Fibroblast of mammary gland (primary cell): ENCODE measurements at regions not wholly inside any gene's neighbourhood (a gene's known extent, or its start where the extent isn't known, plus 50 kb on each side); places are given as distances from the start of the nearest gene placed in this dataset.

Experiments
- DNase-seq: peaks from one replicate; pipeline ENCODE4 v3.0.0-alpha.2; 2010; ENCODE audit warnings: low read depth
- H3K4me3 ChIP-seq: 2 replicates; pipeline ENCODE4 v1.5.1; 2011; ENCODE audit warnings: low read depth, mild to moderate bottlenecking, low read length, moderate library complexity; ENCODE audit not compliant: control insufficient read depth
- CTCF ChIP-seq: conservative IDR thresholded peaks from 2 replicates; pipeline ENCODE4 v1.5.1; 2011; ENCODE audit warnings: low read depth, low read length, inconsistent platforms; ENCODE audit not compliant: control insufficient read depth, insufficient read depth

DNA sequence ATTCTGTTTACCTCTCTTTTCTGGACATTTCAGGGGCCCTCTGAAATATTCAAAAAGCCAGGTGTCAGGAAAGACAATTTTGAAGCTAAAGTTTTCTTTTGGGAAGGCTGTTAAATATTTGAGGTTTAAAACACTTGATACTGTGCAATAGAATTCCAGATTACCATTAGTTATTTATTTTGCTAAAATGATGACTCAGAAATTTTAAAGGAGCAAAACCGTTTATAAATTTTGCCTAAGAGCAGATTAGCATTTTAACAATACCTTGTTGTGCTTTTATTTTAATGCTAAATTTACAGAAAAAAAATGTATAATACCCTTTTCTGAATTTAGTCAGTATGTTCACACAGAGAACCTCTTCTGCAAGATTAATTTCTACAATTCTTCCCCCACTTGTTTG lies 1159.9 kb downstream of the DSC3 start:
- DNase-seq, result no peak
- TF ChIP-seq CTCF, result no peak
- H3K4me3 ChIP-seq, result no peak overlapping the region

- no peak for DNase-seq
- no peak overlapping the region for H3K4me3 ChIP-seq
- TF ChIP-seq CTCF, result no peak
Observed at GRCh38 chr18:29879763-29880162, 1162.8 kb downstream of the DSC3 start.

DNA sequence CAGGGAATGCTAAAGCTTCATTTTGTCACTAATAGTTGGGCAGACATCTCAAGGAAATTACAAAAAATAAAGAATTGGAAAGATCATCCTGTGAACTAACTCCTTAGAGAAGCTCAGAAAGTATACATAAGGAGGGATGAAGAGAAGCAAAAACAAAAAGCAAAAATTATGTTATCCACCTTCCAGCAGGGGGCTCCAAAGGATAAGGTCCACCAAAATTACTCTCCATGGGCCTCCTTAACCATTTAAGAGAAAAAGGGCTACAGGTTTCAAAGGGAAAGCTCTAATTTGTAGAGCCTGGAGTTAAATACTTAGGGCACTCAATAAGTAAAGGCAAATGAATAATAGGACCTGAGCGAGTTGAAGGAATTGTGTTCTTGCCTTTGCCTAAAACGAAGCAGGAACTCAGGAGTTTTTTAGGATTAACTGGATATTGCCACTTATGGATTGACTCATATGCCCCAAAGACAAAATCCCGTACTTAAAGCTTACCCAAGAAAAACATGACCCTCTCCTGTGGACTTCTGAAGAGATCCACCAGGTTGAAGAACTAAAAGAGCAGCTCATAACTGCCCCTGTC lies 1167.9 kb downstream of the DSC3 start:
- peak; percentile 43 for DNase-seq
- TF ChIP-seq CTCF, result peak; percentile 47

GRCh38 chr18:29873211-29873610 lies 1169.3 kb downstream of the DSC3 start:
- no peak overlapping the region for H3K4me3 ChIP-seq
- no peak for TF ChIP-seq CTCF
- DNase-seq, result no peak

More for the DNA sequence above, 1167.9 kb downstream of the DSC3 start:
- no peak overlapping the region for H3K4me3 ChIP-seq

DNA sequence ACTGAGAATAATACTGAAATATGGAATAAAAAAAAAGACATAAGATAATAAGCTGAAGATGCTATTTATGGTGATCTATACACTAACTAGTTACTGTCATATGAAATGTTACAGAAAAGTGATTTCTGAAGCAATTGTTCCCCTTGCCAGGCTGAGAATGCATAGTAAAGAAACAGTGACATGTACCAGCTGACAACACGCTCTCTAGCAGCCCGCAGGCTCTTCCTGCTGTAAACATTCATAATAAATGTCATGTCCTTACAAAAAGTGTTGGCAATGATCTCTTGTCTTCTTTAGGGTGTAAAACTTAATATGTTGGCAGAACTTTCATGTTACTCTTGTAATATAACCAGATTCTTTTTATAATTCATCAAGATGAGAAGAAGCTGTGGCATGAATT lies 1171.3 kb downstream of the DSC3 start:
- DNase-seq, result no peak
- H3K4me3 ChIP-seq, result no peak overlapping the region
- TF ChIP-seq CTCF, result no peak

GRCh38 chr18:29862824-29863223 lies 1179.7 kb downstream of the DSC3 start:
- no peak for TF ChIP-seq CTCF
- DNase-seq, result no peak
- H3K4me3 ChIP-seq, result no peak overlapping the region

DNA sequence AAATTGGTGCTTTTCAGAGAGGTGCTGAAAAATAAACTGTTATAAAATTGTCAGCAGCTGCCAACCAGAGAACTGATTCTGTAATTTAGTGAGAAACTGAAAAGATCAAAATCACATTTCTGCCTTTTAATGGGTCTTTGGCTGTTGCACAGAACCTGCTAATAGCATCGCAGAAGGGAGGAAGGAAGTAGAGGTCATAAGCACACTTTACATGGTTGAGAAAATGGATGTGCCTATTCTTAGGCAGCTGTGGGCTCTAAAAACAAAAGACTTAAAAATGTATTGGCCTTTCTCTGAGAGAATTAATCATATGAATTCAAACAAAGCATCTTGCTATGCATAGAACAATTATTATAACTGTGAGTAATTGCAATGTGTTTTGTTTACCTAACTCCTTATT lies 1186.9 kb downstream of the DSC3 start:
- no peak for DNase-seq
- no peak for TF ChIP-seq CTCF
- no peak overlapping the region for H3K4me3 ChIP-seq
